Right ventricle myocardium superior (tissue), 1 donor: ENCODE measurements at regions not wholly inside any gene's neighbourhood (a gene's known extent, or its start where the extent isn't known, plus 50 kb on each side); places are given as distances from the start of the nearest gene placed in this dataset.

Experiments used
- ATAC-seq: fragments of 200-7000 bp; cut with Tn5 transposase; one replicate; pipeline ENCODE4 v1.9.1; 2020; ENCODE audit warnings: mild to moderate bottlenecking; ENCODE audit not compliant: poor library complexity
- DNase-seq: peaks from one replicate; pipeline ENCODE4 v3.0.0-alpha.2; 2020
- intact Hi-C: fragments of 100-400 bp; cut with DNase I; formaldehyde crosslinking; loops from one replicate; pipeline ENCODE4 v1.11.2; 2022
- donor health status: DM: no; HTN: yes; CAD: no; lungs with severe emphysema.

GRCh38 chr4:15130441-15130840 is 128.2 kb downstream of the CPEB2 start:
- no peak for ATAC-seq
- intact Hi-C loops, result no loop called here
- no peak for DNase-seq

- DNase-seq (no peak), ATAC-seq (peak; percentile 34)
- intact Hi-C loops, result no loop called here
Observed at GRCh38 chr4:15131551-15131950, 129.3 kb downstream of the CPEB2 start.

DNA sequence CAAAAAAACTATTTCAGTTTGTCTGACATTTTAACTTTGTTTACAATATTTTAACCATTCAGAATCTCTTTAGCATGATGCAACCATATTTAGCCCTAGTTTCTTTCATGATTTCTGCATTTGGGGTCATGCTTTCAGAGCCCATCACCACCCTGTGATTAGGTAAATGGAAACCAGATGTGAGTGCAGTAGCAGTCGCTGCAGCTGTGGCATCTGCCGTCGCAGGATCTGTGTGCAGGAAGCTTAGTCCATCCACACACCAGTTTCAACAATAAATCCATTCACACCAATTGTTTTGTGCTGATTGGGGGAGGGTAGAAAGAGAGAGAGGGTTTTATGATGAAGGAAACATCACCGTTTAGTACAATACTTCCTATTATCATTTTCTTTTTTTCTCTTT is 130.5 kb downstream of the CPEB2 start:
- intact Hi-C loops, result no loop called here
- ATAC-seq (no peak), DNase-seq (no peak)

DNA sequence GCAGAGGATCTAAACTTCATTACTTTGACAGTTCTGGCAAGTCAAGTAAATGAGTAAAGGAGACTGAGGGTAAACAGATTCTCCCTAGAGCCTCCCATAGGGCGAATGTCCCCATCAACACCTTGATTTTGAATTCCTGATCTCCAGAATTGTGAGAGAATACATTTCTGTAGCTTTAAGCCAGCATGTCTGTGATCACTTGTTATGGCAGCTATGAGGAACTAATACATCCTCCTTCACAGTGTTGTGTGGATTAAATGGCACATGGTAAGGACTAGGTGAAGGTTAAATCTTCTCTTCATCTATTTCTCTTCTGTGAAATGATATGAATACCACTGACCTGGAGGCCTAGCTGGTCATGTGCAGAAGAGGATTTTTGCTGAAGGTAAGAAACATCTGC is 137.3 kb downstream of the CPEB2 start:
- DNase-seq (no peak), ATAC-seq (no peak)
- intact Hi-C loops, result no loop called here

DNA sequence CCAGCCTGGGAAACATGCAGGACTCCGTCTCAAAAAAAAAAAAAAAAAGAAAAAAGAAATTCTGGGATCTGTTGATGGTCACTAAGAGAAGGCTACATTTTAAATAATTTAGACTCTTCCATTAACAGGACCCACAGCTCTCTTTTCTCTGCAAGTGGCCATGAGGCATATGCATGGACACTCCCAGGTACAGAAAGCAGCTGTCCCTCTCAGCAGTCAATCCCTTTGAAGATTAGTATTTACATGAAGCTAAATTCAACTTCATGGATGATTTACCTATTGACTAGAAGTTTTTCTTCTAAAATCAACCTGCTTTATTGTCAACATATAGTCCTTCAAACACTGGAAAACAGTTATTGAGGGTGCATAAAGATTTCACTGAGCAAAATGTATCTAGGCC is 139.9 kb downstream of the CPEB2 start:
- intact Hi-C loops, result no loop called here
- no peak for ATAC-seq
- DNase-seq, result no peak

DNA sequence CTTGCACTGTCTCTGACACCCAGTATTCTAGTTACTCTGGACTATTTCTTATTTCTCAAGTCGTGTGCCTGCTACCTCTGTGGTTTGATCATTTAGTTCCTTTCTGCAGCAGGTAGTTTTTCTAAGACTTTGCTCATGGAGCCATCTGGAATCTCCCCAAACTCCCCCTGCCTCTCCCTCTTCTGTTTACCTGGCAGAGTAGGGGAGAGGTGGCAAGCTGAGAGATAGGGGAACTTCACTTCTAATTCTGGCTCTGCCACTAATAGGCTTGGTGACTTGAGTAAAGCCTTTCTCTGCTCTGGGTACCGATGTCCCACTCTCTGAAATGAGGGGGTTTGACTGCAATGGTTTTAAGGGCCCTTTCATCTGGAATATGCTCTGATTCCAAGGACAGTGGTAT is 141.3 kb downstream of the CPEB2 start:
- intact Hi-C loops, result no loop called here
- no peak for ATAC-seq

DNA sequence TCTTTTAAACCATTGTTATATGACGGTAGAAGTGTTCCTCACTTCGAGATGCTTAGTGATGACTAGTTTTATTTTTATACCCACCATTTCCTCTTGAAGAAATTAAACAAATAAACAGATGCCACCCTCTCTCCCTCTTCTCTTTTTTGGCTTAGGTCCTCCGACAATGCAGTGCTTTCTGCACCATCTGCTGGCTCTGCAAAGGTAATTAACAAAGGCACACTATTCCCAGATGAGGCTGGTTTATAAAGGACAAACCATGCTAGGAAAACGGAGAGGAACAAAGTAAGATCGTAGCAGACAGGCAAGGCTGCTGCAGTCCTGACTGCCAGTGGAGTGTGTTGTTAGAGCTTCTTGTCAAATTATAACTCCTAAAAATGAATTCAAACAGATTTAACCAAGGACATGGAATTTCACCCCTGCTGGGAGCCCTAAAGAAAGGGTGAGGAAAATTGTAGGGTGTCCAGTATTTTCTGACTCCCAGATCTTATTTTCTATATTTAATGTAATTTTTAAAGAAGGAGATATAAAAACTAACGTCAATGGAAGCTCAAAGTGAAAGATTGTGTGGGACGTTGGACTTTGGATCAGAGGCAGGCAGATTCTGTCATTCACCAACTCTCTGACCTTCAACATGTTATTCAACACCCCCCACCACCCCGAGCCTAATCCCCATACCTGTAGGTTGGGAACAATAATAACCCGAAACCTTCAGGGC is 142.1 kb downstream of the CPEB2 start:
- DNase-seq (no peak), ATAC-seq (peak; percentile 45)
- intact Hi-C loops, result no loop called here

More for the DNA sequence above, 141.3 kb downstream of the CPEB2 start:
- DNase-seq, result no peak

DNA sequence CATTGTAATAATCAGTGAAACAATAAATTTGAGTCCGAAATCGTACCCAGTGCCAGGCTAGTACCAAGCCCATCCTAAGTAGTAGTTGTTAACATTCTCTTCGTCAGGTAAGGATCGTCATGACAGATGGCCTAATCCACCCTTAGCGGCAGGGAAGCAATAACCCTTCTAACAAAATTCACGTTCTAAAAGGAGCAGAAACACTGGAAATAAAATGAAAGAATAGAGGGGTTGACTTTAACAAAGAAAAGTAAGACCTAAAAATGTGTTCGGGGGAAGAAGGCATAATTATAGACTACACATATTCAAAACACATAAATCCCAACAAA is 142.7 kb downstream of the CPEB2 start:
- ATAC-seq (no peak), DNase-seq (no peak)
- intact Hi-C loops, result no loop called here

DNA sequence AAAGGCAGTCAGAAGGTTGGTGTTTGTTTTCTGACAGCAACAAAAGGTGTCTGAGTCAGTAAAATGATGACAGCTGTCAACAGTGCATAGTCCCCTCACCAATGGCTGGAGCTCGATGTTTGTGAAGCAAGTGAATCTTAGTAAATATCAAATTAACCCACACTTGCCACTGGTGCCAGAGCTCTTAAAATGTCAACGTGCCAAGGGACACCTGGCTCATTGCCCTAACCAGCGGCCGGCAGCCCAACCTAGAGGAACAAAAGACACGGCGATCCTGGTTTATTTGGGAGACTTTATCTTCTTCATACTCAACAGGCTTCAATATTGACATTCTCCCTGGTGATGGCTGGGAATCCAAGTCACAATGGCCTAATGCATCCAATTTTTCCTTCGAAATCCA is 143.4 kb downstream of the CPEB2 start:
- intact Hi-C loops, result no loop called here
- DNase-seq, result peak; percentile 56

GRCh38 chr4:15147714-15148113 is 145.4 kb downstream of the CPEB2 start:
- ATAC-seq (peak; percentile 15), DNase-seq (no peak)
- intact Hi-C loops, result no loop called here

More for the DNA sequence above, 143.4 kb downstream of the CPEB2 start:
- ATAC-seq, result peak; percentile 61

- DNase-seq, result no peak
- no peak for ATAC-seq
- intact Hi-C loops, result no loop called here
Observed at GRCh38 chr4:15148199-15148598, 145.9 kb downstream of the CPEB2 start.

DNA sequence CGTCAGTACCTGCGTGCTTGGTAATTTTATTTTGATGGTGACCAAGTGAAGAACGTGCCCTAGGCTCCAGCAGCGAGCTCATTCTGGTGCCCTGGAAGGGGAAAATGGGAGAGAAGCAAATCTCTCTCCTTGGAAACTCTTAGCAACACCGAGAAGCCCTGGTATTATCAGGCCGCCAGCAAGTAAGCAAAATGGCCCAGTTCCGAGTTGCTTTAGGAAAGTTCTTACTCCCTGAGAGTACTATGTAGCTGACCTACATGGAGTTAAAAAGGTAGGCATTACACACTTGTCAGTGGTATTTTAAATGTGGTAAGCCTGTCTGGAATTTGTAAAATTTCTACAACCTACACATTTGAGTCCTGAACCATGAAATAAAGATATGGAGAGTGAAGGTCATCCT is 146.4 kb downstream of the CPEB2 start:
- intact Hi-C loops, result no loop called here
- DNase-seq (no peak), ATAC-seq (no peak)

- intact Hi-C loops, result no loop called here
- ATAC-seq (peak; percentile 8), DNase-seq (no peak)
Observed at GRCh38 chr4:15149234-15149838, 147.1 kb downstream of the CPEB2 start.

- DNase-seq, result peak; percentile 91
- peak; percentile 84 for ATAC-seq
- intact Hi-C loops, result no loop called here
Observed at GRCh38 chr4:15149839-15150592, 147.7 kb downstream of the CPEB2 start.

GRCh38 chr4:15150631-15151030 is 148.3 kb downstream of the CPEB2 start:
- intact Hi-C loops, result no loop called here
- DNase-seq (no peak), ATAC-seq (no peak)

- DNase-seq, result no peak
- ATAC-seq, result no peak
- intact Hi-C loops, result no loop called here
Observed at GRCh38 chr4:15151033-15151432, 148.8 kb downstream of the CPEB2 start.

DNA sequence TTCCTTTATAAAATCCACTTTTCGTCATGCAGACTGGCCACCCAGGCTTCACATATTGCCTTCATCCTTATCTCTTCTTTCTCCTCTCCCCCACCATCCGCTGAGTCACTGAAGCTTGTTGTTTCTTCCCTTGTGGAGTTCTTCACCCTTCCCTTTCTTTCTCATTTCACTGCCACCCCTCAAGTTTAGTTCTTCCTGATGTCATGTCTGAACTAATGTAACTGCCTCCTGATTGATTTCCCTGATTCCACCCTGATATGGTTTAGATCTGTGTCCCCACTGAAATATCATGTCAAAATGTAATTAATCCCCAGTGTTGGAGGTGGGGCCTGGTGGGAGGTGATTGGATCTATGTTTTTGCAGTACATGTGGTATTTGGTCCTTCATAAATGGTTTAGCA is 151.4 kb downstream of the CPEB2 start:
- ATAC-seq (no peak), DNase-seq (no peak)
- intact Hi-C loops, result no loop called here

GRCh38 chr4:15158406-15159091 is 156.3 kb downstream of the CPEB2 start:
- intact Hi-C loops, result no loop called here

DNA sequence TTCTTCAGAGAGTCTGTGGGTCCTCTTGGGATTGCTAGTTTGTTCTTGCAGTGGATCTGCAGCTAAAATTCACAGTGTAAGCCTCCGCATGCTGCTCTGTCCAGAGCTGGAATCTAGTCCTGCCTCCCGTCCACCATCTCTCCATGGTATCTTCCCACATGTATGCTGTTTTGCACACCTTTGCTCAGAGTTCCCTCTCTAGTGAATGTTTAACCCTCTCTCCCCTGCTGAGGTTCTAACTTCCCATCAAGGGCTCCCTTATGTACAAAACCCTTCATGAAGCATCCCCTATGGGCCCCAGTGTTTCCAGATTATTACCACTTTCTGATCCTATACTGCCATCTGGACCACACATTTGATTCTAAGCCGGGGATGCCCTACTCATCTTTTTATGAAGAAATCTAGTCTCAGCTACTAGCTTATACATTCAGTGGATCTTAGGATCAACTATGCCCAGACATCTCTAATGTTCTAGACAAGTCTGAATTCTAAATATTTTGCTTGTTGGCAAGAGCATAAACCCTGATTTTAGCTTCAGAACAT is 157.3 kb downstream of the CPEB2 start:
- no peak for ATAC-seq
- intact Hi-C loops, result no loop called here

More at GRCh38 chr4:15158406-15159091, 156.3 kb downstream of the CPEB2 start:
- DNase-seq (no peak), ATAC-seq (no peak)

More for the DNA sequence above, 157.3 kb downstream of the CPEB2 start:
- DNase-seq, result no peak
